Right lung (tissue), 2 donors: ENCODE measurements at regions not wholly inside any gene's neighbourhood (a gene's known extent, or its start where the extent isn't known, plus 50 kb on each side); places are given as distances from the start of the nearest gene placed in this dataset.
"Not testable (repeated sequence)": the region's sequence is repeated elsewhere in the genome, so short reads cannot be mapped to it uniquely, and the experiment has no call there.

ENCODE experiments used
- DNase-seq, 2 donors: peaks; one replicate each; pipeline ENCODE4 v3.0.0-alpha.2; 2013

- DNase-seq: no peak
These were observed 303.9 kb upstream of the NRG3 start for GRCh38 chr10:81570878-81571794.

- DNase-seq: no peak
These were observed 300.0 kb upstream of the NRG3 start for GRCh38 chr10:81575036-81575435.

- no peak for DNase-seq
These were observed 298.7 kb upstream of the NRG3 start for GRCh38 chr10:81576336-81576735.

- no peak for DNase-seq
These were observed 280.0 kb upstream of the NRG3 start for GRCh38 chr10:81594991-81595390.

GRCh38 chr10:81600185-81600584 is 274.8 kb upstream of the NRG3 start:
- no peak for DNase-seq

GRCh38 chr10:81603106-81603620 is 271.8 kb upstream of the NRG3 start:
- DNase-seq: no peak

- DNase-seq: not testable (repeated sequence)
These were observed 230.5 kb upstream of the NRG3 start for GRCh38 chr10:81644485-81644884.

- no peak for DNase-seq
These were observed 219.0 kb upstream of the NRG3 start for GRCh38 chr10:81655986-81656385.

- DNase-seq: no peak
These were observed 212.2 kb upstream of the NRG3 start for GRCh38 chr10:81662837-81663236.

- DNase-seq: not testable (repeated sequence)
These were observed 210.2 kb upstream of the NRG3 start for GRCh38 chr10:81664800-81665199.

- no peak for DNase-seq
These were observed 200.1 kb upstream of the NRG3 start for GRCh38 chr10:81674941-81675340.

GRCh38 chr10:81679291-81679690 is 195.7 kb upstream of the NRG3 start:
- no peak for DNase-seq

- DNase-seq: no peak
These were observed 194.6 kb upstream of the NRG3 start for GRCh38 chr10:81680359-81680758.

GRCh38 chr10:81688459-81688858 is 186.5 kb upstream of the NRG3 start:
- no peak for DNase-seq

- DNase-seq: no peak
These were observed 178.2 kb upstream of the NRG3 start for GRCh38 chr10:81696609-81697388.

- DNase-seq: no peak
These were observed 170.4 kb upstream of the NRG3 start for GRCh38 chr10:81704596-81704995.

- DNase-seq: no peak
These were observed 166.6 kb upstream of the NRG3 start for GRCh38 chr10:81708416-81708815.

GRCh38 chr10:81708929-81709328 is 166.1 kb upstream of the NRG3 start:
- no peak for DNase-seq

GRCh38 chr10:81722399-81722798 is 152.6 kb upstream of the NRG3 start:
- no peak for DNase-seq

- no peak for DNase-seq
These were observed 150.6 kb upstream of the NRG3 start for GRCh38 chr10:81724431-81724830.

- DNase-seq: no peak
These were observed 149.1 kb upstream of the NRG3 start for GRCh38 chr10:81725851-81726250.

GRCh38 chr10:81728692-81729091 is 146.3 kb upstream of the NRG3 start:
- DNase-seq: no peak

GRCh38 chr10:81730891-81731290 is 144.1 kb upstream of the NRG3 start:
- DNase-seq: no peak
